CD14-positive monocyte (primary cell): ENCODE measurements at regions not wholly inside any gene's neighbourhood (a gene's known extent, or its start where the extent isn't known, plus 50 kb on each side); places are given as distances from the start of the nearest gene placed in this dataset.

Experiments used
- DNase-seq, 3 donors: peaks; one replicate each; pipeline ENCODE4 v3.0.0-alpha.2; 2011 to 2022
- H2AFZ ChIP-seq: 2 replicates; pipeline ENCODE4 v1.6.0; 2012; ENCODE audit warnings: mild to moderate bottlenecking, low read depth, low read length, inconsistent platforms; ENCODE audit not compliant: insufficient read depth, poor library complexity, severe bottlenecking
- H3K27ac ChIP-seq, 2 donors: 1 replicate in 1 of 2; 2 replicates in 1 of 2; pipeline ENCODE4 v1.5.1; 2012 to 2013; ENCODE audit warnings: low read length in 2 of 2, control low read depth in 1 of 2, inconsistent platforms in 1 of 2, low read depth in 1 of 2, mild to moderate bottlenecking in 1 of 2
- H3K27me3 ChIP-seq, 2 donors: one replicate each; pipeline versions ENCODE4 v1.6.0 to v1.6.1; 2011 to 2013; ENCODE audit warnings: low read length in 2 of 2; ENCODE audit not compliant: control insufficient read depth in 2 of 2, insufficient read depth in 2 of 2
- H3K36me3 ChIP-seq, 2 donors: replicated peaks in 1 of 2; 1 replicate in 1 of 2; 2 replicates in 1 of 2; pipeline versions ENCODE4 v1.5.1 to v1.6.1; 2012 to 2013; ENCODE audit warnings: low read length in 2 of 2, control low read depth in 1 of 2, inconsistent platforms in 1 of 2, mild to moderate bottlenecking in 1 of 2; ENCODE audit not compliant: insufficient read depth in 2 of 2, control insufficient read depth in 1 of 2
- H3K4me1 ChIP-seq, 2 donors: 1 replicate in 1 of 2; 2 replicates in 1 of 2; pipeline versions ENCODE4 v1.5.1 to v1.6.1; 2012 to 2013; ENCODE audit warnings: low read length in 2 of 2, control low read depth in 1 of 2, inconsistent platforms in 1 of 2, mild to moderate bottlenecking in 1 of 2, moderate library complexity in 1 of 2; ENCODE audit not compliant: insufficient read depth in 2 of 2, control insufficient read depth in 1 of 2
- H3K4me2 ChIP-seq: replicated peaks from 2 replicates; pipeline ENCODE3; 2012; ENCODE audit warnings: low read length, moderate library complexity, mild to moderate bottlenecking; ENCODE audit not compliant: poor library complexity, severe bottlenecking; ENCODE audit errors: extremely low read depth
- H3K4me3 ChIP-seq, 3 experiments: fragments of 200-600 bp in 1 of 3; sonication (generic) in 1 of 3; replicated peaks in 1 of 3; 1 replicate in 2 of 3; 2 replicates in 1 of 3; pipeline ENCODE4 v1.5.1; 2011 to 2013; ENCODE audit warnings: low read length in 3 of 3, mild to moderate bottlenecking in 3 of 3, control low read depth in 2 of 3, low read depth in 2 of 3, inconsistent platforms in 1 of 3, moderate library complexity in 1 of 3
- H3K79me2 ChIP-seq: 2 replicates; pipeline ENCODE4 v1.6.0; 2012; ENCODE audit warnings: mild to moderate bottlenecking, control low read depth, inconsistent platforms, low read length, moderate library complexity; ENCODE audit not compliant: insufficient read depth
- H3K9ac ChIP-seq: 2 replicates; pipeline ENCODE4 v1.6.0; 2017; ENCODE audit warnings: low read length, mild to moderate bottlenecking; ENCODE audit not compliant: insufficient read depth, poor library complexity, severe bottlenecking
- H3K9me3 ChIP-seq, 2 donors: replicated peaks in 1 of 2; 1 replicate in 1 of 2; 2 replicates in 1 of 2; pipeline versions ENCODE4 v1.5.1 to v1.6.1; 2012 to 2013; ENCODE audit warnings: low read length in 2 of 2, control low read depth in 1 of 2; ENCODE audit not compliant: control insufficient read depth in 1 of 2, insufficient read depth in 1 of 2
- H4K20me1 ChIP-seq: 2 replicates; pipeline ENCODE4 v1.6.0; 2012; ENCODE audit warnings: mild to moderate bottlenecking, low read length, control low read depth, moderate library complexity; ENCODE audit not compliant: insufficient read depth
- H3K27ac Mint-ChIP-seq, 7 donors: one replicate each; pipeline ENCODE4 v1.8.0; 2020; ENCODE audit warnings: mild to moderate bottlenecking in 7 of 7, mixed read lengths in 7 of 7, moderate library complexity in 6 of 7, inconsistent platforms in 2 of 7
- H3K27me3 Mint-ChIP-seq, 3 donors: one replicate each; pipeline ENCODE4 v1.8.0; 2021 to 2022; ENCODE audit warnings: low read depth in 3 of 3, mild to moderate bottlenecking in 3 of 3, mixed read lengths in 3 of 3, moderate library complexity in 3 of 3, inconsistent platforms in 1 of 3
- H3K36me3 Mint-ChIP-seq, 2 donors: one replicate each; pipeline ENCODE4 v1.8.0; 2020; ENCODE audit warnings: mixed read lengths in 2 of 2, inconsistent platforms in 1 of 2, mild to moderate bottlenecking in 1 of 2
- H3K4me1 Mint-ChIP-seq: one replicate; pipeline ENCODE4 v1.8.0; 2020; ENCODE audit warnings: mild to moderate bottlenecking, mixed read lengths
- H3K4me3 Mint-ChIP-seq, 2 donors: one replicate each; pipeline ENCODE4 v1.8.0; 2020; ENCODE audit warnings: mild to moderate bottlenecking in 2 of 2, mixed read lengths in 2 of 2, moderate library complexity in 1 of 2
- H3K9me3 Mint-ChIP-seq, 7 donors: one replicate each; pipeline ENCODE4 v1.8.0; 2020 to 2022; ENCODE audit warnings: mixed read lengths in 7 of 7, mild to moderate bottlenecking in 6 of 7, moderate library complexity in 6 of 7, inconsistent platforms in 2 of 7
- CTCF ChIP-seq: fragments of 200-600 bp; IDR thresholded peaks from one replicate; pipeline ENCODE4 v1.8.0; 2022; ENCODE audit warnings: antibody characterized with exemption, mild to moderate bottlenecking
- WGBS: methylation state at CpG from one replicate; pipeline ENCODE4 v1.1.5; 2013; ENCODE audit warnings: missing lambda C conversion rate; ENCODE audit not compliant: insufficient coverage; 5-methylcytosine and 5-hydroxymethylcytosine counted together
- intact Hi-C, 2 donors: fragments of 100-400 bp; cut with micrococcal nuclease; formaldehyde crosslinking; loops; one replicate each; pipeline versions ENCODE4 v1.15.0 to v1.15.1; 2023

DNA sequence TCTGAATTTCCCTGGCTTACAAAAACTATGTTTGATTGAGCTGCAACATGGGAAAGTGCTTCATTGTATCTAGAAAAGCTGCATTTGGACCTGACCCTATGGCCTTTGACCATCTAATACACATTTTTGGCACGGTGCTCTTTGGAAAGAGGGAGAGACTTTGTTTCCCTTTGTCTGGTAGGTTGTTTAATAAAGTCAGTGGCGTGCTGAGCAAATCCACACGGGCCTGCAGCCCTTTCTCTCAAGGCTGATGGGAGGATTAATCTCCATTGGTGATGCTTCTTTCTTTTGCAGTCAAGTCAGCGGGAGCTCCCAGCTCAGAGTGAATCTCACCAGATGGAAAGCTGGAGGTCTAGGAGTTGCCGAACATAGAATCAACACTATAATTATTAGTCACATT is 314.7 kb upstream of the CNR1 start:
- no peaks in the 10 kb centered on the region for H3K36me3 Mint-ChIP-seq
- Histone ChIP-seq H3K79me2 (no peaks in the 10 kb centered on the region), H3K4me2 (no peak overlapping the region), H3K4me1 (peaks cover 0 to 3% of the 10 kb centered on the region in 2 donors), H3K27ac (no peak overlapping the region), H3K27me3 (no peaks in the 10 kb centered on the region), H3K9me3 (peaks cover 13 to 15% of the 10 kb centered on the region in 2 donors), H4K20me1 (no peaks in the 10 kb centered on the region), H3K36me3 (no peaks in the 10 kb centered on the region), H2AFZ (no peak overlapping the region), H3K4me3 (no peak overlapping the region), H3K9ac (no peak overlapping the region)
- 100% methylated on average over 2 of the region's 5 CpGs for WGBS
- intact Hi-C loops, result no loop called here
- H3K27me3 Mint-ChIP-seq, result peaks cover 2 to 4% (median 4%) of the 10 kb centered on the region in 3 donors
- H3K27ac Mint-ChIP-seq, result no peak overlapping the region
- TF ChIP-seq CTCF, result no peak
- H3K4me1 Mint-ChIP-seq, result no peaks in the 10 kb centered on the region
- DNase-seq, result no peak
- H3K4me3 Mint-ChIP-seq, result no peak overlapping the region
- H3K9me3 Mint-ChIP-seq, result peaks cover 10 to 31% (median 18%) of the 10 kb centered on the region in 7 donors

- intact Hi-C loops, result no loop called here
- Mint-ChIP-seq H3K4me1 (no peaks in the 10 kb centered on the region), H3K36me3 (no peaks in the 10 kb centered on the region), H3K4me3 (no peak overlapping the region), H3K9me3 (peaks cover 2 to 19% (median 15%) of the 10 kb centered on the region in 7 donors), H3K27me3 (peaks cover 2 to 5% (median 4%) of the 10 kb centered on the region in 3 donors), H3K27ac (no peak overlapping the region)
- no peak for TF ChIP-seq CTCF
- Histone ChIP-seq H3K79me2 (no peaks in the 10 kb centered on the region), H3K4me1 (peaks cover 0 to 3% of the 10 kb centered on the region in 2 donors), H3K27me3 (no peaks in the 10 kb centered on the region), H3K27ac (no peak overlapping the region), H4K20me1 (no peaks in the 10 kb centered on the region), H3K4me3 (no peak overlapping the region), H3K36me3 (no peaks in the 10 kb centered on the region), H3K9me3 (peaks cover 0 to 9% of the 10 kb centered on the region in 2 donors), H2AFZ (no peak overlapping the region), H3K9ac (no peak overlapping the region), H3K4me2 (no peak overlapping the region)
- 69% methylated on average over 2 of the region's 3 CpGs for WGBS
- DNase-seq, result no peak
Observed at GRCh38 chr6:88477413-88477812, 311.3 kb upstream of the CNR1 start.
